ENCODE measurements at regions not wholly inside any gene's neighbourhood (a gene's known extent, or its start where the extent isn't known, plus 50 kb on each side); places are given as distances from the start of the nearest gene placed in this dataset.

- TF ChIP-seq CTCF (IDR thresholded peaks at IDR 0.05) = no peak
- TF ChIP-seq POLR2A (IDR thresholded peaks at IDR 0.05) = no peak
Observed at GRCh38 chr10:124225467-124226270, 132.3 kb upstream of the CHST15 start.

Measured in sigmoid colon (tissue), 3 donors.